Stimulated activated CD4-positive, alpha-beta T cell treated with anti-CD3 and anti-CD28 coated beads, Interleukin-2, amount 100 ng/mL, for 48 hours (primary cell): ENCODE measurements at regions not wholly inside any gene's neighbourhood (a gene's known extent, or its start where the extent isn't known, plus 50 kb on each side); places are given as distances from the start of the nearest gene placed in this dataset.
"Not testable (repeated sequence)": the region's sequence is repeated elsewhere in the genome, so short reads cannot be mapped to it uniquely, and the experiment has no call there.

Source experiments
- DNase-seq, 2 donors: peaks; one replicate each; pipeline ENCODE4 v3.0.0-alpha.2; 2020

DNA sequence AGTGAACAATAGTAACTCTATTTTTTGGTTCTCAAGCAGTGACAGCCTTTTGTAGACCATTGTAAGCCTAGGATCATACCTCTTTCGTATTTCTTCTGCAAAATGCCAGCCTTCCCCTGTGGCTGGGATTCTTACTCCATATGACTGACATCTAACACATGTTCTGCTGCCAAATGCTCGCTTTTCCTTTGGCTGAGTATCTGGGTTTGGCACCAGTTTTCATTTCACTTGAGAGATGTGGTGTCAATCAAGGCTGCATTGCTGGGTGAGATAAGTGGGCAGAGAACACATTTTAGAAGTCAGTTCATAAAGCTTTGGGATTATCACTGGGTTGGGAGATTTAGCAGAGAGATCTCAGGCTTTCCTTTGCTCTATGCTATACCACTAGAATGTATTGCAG lies 514.7 kb upstream of the SGO1 start:
- DNase-seq, result no peak

DNA sequence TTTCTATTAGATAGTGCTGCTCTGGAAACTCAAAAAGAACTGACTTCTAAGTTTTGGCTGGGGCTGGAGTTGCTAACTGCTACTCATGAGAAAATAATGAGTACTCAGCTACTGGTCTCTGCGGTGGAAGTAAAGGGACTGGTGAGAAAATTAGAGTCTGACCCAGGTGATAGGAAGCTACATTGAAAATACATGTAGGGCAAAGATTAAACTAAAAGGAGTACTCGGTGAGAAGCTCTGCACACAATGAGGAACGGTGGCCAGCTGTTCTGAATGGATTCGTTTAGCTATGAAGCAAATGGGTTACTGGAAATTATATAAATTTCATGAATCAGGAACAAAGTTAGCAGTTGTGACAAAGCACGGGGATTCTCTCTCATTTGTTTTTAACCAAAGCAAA lies 512.9 kb upstream of the SGO1 start:
- DNase-seq, result no peak

DNA sequence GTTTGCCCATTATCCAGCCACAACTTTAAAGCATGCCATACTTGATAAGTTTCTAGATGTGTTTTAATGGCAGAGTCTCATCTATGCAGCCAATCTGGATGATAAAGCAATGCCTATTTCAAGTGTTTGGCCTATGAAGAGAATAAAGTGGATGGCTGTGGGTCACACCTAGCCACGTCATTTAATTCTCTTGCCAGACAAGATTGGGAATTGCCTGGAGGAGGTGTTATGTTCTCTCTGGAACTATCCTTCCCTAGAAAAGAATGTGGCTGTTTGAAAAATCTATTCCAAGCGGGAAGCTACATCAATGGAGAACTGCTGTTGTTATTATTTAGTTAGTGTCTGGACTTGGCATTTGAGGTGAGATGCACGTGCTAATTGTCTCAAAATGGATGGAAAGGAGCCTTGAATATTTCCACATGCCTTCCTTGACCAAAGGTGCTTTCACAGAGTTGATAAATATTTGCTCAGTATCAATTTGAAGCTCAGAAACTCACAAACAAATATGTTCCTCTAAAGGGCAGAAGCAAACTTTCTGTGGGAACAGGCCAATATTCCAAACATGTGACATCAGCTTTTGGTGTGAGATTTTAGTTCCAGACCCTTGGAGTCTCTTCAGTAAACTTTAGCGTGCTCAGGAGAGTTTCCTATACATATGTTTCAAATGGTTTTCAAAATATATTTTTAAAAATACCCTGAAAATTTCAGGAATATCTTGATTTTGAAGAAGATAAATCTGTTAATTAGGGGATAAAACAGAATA lies 510.6 kb upstream of the SGO1 start:
- DNase-seq, result no peak

DNA sequence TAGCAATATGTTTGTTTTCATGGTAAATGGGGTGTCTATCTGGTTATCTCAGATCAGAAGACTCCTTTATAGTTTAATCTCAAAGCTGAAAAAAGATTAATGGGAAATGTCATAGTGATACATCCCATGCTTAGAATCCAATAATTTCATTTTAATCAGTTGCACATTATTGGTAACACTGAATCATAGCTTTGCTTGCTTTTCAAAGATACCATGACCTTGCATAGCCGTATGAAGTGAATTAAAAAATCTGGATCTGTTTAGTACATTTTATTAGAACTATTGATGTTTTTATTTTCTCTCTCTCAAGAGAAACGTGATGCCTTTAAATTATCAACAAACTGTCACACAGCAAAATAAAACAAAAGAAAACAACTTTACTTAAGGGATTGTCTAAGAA lies 506.7 kb upstream of the SGO1 start:
- DNase-seq, result no peak

DNA sequence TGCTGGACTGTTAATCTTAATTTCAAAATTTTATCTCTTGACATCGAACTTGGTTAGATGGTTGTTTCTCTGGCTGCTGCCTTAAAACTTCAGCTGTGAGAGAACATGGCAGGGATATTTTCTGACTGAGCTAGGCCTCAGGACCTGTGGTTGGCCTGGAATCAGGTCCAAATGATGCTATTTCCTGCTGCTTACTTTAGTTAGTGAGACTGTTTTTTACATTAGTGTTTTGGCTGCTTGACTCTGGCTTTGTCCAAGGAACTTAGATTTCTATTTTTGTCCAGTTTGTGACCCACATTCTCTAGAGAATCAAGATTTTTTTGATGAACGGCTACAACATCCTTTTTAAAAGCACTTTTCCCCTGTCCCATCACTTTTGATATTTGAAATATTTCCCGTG lies 497.9 kb upstream of the SGO1 start:
- no peak for DNase-seq

DNA sequence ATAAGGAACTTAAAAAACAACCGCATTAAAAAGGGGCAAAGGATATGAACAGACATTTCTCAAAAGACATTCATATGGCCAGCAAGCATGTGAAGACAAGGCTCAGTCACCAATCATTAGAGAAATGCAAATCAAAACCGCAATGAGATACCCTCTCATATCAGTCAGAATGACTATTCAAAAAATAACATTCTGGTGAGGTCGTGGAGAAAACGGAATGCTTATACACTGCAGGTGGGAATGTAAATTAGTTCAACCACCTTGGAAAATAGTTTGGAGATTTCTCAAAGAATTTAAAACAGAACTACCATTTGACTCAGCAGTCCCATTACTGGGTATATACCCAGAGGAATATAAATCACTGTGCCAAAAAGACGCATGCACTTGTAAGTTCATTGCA lies 496.6 kb upstream of the SGO1 start:
- no peak for DNase-seq

DNA sequence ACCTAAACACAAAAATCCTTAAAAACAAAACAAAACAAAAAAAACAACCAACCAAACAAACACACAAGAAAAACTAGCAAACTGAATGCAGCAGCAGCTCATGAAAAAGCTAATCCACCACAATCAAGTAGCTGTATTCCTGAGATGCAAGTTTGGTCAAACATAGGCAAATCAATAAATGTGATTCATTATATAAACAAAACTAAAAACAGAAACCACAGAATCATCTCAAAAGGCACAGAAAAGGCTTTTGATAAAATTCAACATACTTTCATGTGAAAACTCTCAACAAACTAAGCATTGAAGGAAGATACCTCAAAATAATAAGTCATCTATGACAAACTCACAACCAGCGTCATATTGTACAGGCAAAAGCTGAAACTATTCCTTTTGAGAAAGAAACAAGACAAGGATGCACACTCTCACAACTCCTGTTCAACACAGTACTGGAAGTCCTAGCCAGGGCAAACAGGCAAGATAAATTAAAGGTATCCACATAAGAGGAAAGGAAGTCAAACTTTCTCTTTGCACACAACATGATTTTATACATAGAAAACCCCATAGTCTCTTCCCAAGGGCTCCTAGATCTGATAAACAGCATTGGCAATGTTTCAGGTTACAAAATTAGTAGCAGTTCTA lies 495.1 kb upstream of the SGO1 start:
- DNase-seq, result no peak

DNA sequence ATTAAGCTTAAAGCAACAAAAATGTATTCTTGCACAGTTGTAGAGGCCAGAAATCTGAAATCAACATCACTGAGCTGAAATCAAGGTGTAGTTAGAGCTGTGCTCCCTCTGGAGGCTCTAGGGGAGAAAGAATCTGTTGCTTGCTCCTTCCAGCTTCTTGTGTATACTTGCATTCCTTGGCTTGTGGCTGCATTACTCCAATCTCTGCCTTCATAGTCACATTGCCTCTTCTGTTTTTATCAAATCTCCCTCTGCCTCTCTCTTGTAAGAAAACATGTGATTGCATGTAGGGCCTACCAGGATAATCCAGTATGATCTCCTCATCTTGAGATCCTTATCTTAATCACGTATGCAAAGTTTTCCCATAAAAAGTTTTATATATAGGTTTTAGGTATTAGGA lies 487.9 kb upstream of the SGO1 start:
- DNase-seq, result no peak

DNA sequence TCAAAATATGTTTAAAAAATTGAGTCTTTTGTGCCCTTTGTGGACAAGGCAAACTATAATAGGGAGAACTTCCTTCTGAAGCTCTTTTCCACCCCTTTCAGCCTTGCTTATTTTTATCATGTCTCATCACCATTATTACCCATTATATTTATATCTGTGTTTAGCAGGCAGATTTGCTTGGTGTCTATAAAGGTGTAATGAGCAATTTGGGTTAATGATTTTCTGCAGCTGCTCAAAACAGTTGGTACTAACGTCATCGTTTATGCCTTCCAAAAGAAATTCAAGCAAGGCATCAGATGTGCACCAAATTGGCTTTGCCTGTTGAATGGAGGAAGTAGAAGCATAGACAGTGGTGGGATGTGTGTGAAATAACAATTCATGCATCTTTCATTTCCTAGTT lies 483.7 kb upstream of the SGO1 start:
- no peak for DNase-seq

DNA sequence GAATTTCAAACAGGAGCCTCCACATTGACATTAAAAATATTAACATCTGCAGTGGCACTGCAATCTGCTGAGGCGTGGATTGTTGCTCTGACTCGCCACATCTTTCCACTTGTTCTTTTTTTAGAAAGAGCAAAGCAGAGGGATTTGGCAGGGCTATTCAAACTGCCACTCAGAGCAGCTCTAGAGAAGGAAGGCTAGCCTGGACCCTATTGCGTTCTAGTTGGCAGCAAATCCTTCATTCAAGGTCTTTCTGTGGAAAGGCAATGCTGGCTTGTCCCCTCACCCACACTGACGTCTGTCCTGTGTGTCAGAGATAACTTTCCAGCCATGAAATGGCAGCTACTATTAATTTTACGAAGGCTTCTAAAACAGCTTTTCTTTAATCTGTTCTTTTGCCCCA lies 483.2 kb upstream of the SGO1 start:
- no peak for DNase-seq

DNA sequence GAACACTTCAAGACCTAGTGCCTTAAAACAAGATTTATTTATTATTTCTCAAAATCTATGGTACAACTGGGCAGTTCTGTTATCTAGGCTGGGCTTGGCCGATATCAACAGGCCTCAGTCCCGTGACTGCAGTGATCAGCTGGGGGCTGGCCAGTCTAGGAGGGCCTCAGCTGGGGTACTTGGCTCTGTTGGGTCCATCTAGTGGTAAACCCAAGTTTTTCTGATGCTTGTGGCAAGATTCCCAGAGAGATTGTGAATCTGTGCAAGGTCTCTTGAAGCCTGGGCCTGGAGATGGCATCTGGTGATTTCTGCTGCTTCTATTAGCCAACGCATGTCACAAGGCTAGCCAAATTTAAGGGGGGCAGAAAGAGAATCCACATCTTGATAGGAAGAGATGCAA lies 482.4 kb upstream of the SGO1 start:
- DNase-seq, result no peak

DNA sequence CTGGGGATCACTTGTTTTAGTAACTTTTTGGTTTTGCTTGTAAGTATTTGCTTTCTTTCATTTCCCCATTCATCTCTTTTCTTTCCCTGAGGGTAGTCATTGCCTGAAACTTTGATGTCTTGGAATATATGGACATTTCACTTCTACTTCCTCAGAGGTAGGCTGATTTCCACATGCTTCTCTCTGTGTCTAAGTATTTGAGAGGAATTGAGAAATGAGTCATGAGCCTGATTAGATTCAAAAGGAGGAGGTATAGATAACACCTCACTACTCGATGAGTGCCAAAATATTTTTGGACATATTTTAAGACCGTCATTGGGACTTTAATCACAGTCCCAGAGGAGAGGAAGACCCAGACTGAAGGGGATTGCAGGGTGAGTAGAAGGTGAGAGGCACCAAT lies 480.1 kb upstream of the SGO1 start:
- no peak for DNase-seq

DNA sequence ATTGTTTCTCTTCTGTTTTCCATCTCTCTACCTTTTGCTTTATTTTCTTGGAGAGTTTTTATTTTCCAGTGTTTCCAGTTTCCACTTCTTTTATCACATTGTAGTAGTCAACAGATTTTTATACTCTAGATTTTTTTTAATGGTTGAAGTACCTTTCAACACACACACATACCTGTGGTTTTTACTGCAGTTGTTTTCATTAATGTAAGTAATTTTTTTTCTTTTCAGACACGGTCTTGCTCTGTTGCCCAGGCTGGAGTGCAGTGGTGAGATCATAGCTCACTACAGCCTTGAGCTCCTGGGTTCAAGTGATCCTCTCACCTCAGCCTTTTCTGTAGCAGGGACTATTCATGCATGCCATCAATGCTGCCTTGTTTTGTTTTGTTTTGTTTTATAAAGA lies 472.5 kb upstream of the SGO1 start:
- DNase-seq, result no peak

DNA sequence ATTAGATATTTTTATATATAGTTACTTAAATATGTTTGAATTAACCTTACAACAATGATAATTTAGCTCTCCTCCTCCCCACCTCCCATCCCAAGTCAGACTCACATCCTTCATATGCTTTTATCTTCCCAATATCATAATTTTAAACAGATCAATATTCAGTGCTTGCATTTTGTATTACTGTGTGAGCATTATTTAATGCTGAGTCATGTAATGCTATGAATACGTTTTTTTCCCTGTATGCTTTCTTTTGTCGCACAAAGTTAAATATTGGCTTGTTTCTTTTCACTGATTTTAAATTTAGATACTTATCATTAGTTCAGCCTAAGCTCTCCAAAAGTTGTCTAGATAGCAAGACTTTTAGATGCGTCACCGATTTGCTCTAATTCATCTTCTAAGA lies 471.6 kb upstream of the SGO1 start:
- no peak for DNase-seq

DNA sequence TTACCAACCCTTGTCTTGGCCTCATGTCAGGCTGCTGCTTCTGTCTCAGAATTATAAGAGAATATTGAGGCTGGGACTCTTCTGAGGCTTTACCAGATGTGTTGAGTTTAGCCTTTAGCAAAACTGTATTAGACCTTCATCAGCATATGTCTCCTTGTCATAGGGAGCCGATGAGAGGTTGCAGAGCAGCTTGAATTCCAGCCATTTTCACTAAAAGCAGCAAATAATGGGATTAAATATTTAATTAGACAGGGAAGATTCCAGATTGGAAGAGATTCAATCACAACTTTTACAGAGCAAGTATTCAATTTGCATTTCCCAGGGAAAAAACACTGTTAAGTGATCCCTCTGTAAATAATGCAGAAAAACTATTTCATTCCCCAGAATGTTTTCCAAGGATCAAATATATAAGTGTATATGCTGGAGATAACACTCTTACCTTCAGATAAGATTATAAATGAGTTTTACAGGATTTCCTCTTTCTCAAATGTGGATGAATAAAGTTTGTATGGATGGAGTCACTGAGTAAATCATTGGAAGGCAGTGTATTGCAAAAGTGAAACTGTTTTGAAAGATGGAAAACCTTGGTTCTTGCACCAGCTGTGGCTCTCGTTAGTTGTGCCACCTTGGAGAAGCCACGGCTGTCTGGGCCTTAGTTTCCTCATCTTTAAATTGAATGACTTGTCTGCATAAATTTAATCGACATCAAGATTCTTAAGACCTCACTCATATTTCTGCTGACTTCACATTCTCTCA lies 466.4 kb upstream of the SGO1 start:
- no peak for DNase-seq

DNA sequence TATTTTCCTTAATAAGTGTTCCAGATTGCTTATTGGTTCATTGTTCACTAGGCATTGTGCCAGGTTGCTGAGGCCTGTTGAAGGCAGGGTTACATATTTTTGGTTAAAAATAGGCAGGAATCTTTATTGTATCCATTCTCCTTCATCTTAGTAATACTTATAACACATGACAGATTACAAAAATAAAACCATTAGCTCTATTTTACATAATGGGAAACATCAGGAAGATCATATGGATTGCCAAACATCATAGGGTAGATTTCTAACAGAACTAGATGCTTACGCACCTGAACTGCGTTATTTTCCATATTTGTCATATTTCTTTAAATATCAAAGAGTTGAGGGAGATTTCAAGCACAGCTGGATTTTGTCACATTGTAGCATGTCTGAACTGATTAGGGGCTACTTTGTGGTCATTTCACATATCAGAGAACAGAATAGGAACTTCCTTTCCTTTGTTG lies 462.9 kb upstream of the SGO1 start:
- DNase-seq, result no peak

DNA sequence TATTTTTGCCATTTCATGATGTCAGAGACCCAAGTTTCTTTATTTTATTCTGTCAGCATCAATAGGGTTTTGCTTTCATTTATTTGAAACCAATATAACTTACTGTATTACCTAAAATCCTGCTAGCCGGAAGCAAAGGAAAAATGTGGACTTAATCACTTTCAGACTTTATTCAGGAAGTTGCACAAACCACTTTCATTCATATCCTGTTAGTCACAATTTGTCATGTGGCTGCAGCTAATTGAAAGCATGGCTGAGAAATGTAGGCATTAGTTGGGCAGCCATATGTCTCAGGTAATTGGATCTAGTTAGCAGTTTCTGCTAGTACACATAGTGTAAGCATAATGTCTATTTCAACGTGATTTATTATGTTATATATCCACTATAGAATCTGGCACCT lies 462.3 kb upstream of the SGO1 start:
- DNase-seq, result no peak

DNA sequence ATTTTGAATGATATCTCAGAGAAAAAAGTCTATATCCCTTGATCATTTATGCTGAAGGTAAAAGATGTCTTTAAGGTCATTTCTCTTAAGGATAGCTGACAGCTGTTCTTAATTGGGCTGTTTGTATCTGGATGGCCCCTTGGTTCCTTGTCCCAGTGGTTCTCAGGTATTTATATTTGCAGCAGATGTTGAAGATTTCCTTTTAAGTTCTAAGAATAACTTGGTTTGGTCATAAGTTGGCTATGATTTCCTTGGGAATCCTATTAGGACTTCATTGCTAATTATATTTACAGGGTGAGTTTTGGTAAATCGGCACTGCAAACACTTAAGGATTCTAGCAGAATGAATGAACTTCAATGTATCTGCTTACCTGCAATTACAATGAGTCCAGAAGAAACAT lies 460.4 kb upstream of the SGO1 start:
- DNase-seq, result no peak

DNA sequence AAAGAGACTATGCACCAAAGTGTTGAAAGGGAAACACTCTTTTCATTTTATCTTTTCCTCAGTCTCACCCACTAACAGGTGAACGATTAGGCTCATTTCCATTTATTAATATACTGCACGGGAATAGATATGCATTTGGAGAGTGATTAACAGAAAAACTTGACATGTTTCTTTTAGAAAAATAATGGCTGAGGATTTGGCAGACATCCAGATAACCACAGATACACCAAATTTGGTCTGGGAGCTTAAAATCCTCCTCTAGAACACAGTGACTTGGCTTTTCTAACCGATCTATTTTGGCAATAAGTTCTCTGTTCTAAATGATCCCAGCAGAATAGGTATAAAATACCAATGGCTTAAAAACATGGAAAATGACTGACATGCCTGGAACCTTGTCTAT lies 459.3 kb upstream of the SGO1 start:
- DNase-seq, result no peak

DNA sequence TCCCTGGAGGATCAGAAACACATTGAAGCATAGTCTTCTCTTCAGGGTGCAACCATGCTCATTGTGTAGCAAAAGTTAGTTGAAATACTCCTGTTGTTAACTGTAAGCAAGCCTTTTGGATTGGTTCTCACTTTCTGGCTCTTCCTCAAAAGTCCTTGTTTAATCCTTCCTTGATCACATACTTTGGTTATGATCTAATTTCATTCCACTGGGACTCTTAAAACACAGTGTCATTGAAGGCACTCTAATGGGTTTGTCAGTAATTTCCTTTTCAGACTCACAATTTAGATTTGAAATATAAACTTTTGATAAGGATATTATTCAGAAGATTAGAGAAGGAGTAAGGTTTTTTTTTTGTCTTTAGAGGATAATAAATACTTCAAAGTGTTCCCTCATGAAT lies 451.7 kb upstream of the SGO1 start:
- DNase-seq, result no peak

DNA sequence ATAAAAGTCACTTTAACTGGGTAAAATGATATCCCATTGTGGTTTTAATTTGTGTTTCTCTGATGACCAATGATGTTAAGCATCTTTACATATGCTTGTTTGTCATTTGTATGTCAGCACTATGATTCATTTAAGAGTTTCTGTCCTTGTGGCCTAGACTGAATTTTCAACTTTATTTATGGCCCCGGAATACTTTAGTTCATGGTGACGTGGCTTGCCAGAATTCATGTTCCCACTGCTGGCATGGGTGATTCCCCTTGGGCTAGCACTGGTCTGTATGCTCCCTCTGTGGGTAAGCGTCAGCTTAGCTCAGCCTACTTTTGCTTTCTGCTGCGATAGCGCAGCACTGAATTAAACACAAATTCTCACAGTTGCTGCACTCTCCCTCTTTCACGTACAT lies 436.3 kb upstream of the SGO1 start:
- DNase-seq, result no peak

DNA sequence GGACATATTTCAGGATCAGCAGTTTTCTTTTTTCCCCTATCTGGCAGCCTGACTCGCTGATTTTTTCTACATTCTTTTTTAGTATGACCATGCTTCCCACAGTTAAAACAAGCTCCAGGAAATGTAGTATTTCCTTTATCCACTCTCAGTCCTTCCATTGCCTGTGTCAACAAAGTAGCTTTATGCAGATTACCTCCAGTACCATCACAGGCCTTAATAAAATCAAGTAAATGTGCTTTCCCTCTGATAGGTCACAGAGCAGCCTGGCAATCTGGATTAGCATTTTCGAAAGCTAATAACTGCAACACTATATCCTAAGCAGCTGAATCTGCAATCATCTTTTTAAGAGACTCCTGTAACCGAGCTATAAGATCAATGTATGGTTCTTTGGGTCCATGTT lies 432.6 kb upstream of the SGO1 start:
- not testable (repeated sequence) for DNase-seq

DNA sequence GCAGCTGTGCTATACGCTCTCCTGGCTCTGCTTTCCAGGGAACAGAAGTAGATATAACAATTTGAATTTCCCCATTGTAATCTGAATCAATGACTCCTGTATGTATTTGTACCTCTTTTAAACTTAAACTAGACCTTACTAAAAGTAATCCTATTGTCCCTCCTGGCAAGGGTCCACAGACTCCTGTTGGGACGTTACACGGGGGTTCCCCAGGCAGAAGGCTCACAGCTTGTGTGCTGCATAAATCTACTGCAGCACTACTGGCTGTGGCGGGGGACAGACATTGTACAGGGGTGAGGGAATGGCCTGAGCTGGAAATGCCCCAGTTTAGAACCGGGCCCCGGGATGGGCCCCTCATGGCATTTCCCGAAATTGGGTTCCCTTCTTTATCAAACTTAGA lies 432.2 kb upstream of the SGO1 start:
- not testable (repeated sequence) for DNase-seq

DNA sequence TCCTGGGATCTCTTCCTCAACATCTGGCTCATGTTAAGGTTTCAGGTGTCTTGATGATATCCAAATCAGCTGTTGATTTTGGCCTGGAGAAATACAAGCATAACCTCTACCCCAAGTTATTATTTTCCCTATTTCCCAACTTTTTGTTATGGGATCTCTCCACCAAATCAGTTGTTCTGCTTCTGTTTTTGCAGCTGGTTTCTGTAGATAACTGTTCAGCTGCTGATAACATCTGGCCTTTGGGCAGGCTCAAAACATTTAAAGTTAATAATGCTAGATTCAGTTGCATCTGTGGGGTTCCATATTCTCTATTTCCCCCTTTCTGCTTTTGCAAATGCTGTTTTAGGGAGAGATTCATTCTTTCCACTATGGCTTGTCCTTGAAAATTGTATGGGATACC lies 430.0 kb upstream of the SGO1 start:
- DNase-seq, result not testable (repeated sequence)
